GM12875 (cell line): ENCODE measurements at regions not wholly inside any gene's neighbourhood (a gene's known extent, or its start where the extent isn't known, plus 50 kb on each side); places are given as distances from the start of the nearest gene placed in this dataset.

ENCODE experiments used
- H3K4me3 ChIP-seq: one replicate; pipeline ENCODE4 v1.5.1; 2011; ENCODE audit warnings: low read depth, low read length, control low read depth
- TF ChIP-seq, protein P1 (sequence below): IDR thresholded peaks from 2 replicates; pipeline ENCODE4 v1.5.1; 2011; ENCODE audit warnings: low read depth, mild to moderate bottlenecking, control low read depth, inconsistent platforms, low read length, moderate library complexity, borderline replicate concordance; ENCODE audit not compliant: insufficient read depth

DNA sequence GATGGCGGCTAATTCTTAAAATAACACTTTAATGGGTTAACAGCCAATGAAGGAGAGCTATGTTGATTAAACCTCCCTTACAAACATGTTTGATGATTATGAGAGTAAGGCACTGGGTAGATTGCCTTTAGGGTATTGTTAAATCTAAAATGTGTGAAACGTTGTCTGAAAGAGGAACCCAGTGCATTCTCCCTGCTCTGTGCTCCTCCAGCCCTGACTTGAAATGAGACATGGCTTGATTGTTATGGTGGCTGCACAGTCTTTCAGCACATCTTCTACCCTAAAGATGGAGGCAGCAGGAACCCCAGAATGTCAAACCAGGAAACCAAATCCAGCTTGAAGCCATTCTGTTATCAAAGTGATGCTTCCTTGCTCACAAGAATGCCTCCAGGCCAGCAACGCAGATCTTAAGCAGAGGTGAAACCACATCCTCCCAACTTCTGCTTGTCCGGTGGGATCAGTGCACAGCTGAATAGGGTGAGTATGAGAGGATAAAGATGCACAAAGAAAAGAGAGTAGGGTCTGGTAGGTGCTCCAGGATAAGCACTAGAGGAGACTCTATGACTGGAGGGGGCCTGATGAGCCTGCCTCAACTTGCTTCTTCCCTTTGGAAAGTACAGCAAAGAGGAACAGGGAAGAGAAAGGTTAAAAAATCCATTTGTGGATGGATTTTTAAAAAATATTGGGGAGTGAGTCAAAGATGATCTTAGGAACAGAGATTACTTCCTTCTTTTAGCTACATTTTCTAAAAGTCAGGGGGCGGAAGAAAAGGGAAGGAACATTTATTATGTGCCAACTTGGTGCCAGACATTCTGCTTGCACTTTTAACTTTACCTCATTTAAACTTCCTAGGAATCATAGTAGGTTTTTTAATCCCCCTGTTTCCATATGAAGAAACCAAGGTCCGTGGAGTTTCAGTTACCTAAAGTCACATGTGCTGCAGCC is 523.0 kb downstream of the TXNL1 start:
- H3K4me3 ChIP-seq, result no peak overlapping the region
- TF ChIP-seq, protein P1, sequence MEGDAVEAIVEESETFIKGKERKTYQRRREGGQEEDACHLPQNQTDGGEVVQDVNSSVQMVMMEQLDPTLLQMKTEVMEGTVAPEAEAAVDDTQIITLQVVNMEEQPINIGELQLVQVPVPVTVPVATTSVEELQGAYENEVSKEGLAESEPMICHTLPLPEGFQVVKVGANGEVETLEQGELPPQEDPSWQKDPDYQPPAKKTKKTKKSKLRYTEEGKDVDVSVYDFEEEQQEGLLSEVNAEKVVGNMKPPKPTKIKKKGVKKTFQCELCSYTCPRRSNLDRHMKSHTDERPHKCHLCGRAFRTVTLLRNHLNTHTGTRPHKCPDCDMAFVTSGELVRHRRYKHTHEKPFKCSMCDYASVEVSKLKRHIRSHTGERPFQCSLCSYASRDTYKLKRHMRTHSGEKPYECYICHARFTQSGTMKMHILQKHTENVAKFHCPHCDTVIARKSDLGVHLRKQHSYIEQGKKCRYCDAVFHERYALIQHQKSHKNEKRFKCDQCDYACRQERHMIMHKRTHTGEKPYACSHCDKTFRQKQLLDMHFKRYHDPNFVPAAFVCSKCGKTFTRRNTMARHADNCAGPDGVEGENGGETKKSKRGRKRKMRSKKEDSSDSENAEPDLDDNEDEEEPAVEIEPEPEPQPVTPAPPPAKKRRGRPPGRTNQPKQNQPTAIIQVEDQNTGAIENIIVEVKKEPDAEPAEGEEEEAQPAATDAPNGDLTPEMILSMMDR, result no peak

GRCh38 chr18:56112984-56113383 is 525.0 kb upstream of the TCF4 start:
- TF ChIP-seq, protein P1, result no peak
- H3K4me3 ChIP-seq, result no peak overlapping the region

- no peak overlapping the region for H3K4me3 ChIP-seq
- TF ChIP-seq, protein P1, result no peak
Measured at GRCh38 chr18:56112013-56112749, 524.2 kb upstream of the TCF4 start.

- no peak overlapping the region for H3K4me3 ChIP-seq
- TF ChIP-seq, protein P1, result no peak
Measured at GRCh38 chr18:56109757-56110156, 521.8 kb upstream of the TCF4 start.

DNA sequence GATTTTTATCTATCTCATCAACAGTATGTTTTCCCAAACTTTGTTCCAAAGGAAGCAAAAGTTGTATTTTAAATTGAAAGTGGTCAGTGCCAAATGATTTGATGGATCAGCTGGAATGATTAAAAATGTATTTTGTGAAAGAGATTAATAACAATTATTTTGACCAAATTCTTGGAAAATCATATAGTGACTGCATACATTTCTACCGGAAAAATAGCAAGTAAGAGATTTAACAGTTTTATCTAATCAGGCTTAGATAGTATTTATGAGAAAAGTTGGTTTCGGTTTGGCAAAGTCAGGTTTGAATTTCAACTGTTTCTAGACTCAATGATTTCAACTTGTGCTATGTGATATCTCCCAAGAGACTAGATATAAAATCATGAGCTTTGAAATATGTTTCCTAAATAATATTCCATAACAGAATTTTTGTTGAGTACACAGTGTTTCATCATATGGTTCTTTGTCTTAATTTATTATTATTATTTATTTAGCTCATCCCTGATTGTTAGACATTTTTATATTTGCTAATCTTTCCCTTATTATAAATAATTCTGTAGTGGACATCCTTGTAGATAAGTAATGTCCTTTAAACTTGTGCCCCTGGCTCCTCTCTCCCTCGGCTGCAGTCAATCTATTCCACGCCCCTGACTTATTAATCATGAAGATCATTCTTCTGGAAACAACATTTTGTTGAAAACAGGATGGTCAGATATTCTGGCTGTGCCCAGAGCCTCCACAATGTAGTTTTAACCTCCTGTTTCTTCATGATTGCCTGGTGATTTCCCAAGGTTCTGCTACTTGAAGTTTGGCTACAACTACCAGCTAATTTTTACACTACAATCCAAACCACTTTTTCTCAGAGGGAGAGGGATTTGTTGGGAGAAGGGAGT is 520.7 kb upstream of the TCF4 start:
- H3K4me3 ChIP-seq, result no peak overlapping the region
- TF ChIP-seq, protein P1, result no peak

DNA sequence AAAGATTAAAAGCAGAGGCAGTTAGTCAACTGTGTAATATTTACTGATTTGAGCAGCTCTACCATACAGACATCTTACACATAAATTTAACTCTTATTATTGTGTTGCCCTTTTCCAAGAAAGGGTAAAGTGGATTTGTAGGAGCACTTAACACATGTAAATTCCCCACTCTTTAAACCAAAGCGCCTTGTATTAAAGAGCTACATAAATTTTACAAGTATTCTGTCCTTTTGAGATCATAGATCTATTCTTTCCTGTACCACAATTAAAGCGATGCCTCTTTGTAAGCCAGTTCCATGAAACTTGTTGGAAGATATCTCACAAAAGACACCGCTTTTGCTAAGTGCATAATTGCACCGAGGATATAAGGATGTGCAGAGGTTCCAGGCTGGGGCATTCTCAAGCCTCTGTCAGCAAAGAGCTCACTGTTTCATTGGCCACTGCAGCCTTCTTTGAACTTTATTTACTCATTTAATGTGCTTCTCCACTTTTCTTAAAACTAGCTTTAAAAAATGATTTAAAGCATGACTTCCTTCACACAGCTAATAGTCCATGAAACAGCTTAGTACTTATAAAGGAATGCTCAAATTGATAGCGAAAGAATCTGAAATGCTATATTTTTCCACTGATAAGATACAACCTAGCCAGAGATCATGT is 520.0 kb upstream of the TCF4 start:
- TF ChIP-seq, protein P1, result no peak
- H3K4me3 ChIP-seq, result no peak overlapping the region
